Fibroblast of peridontal ligament (primary cell): ENCODE measurements at regions not wholly inside any gene's neighbourhood (a gene's known extent, or its start where the extent isn't known, plus 50 kb on each side); places are given as distances from the start of the nearest gene placed in this dataset.
A peak's percentile ranks its signal among the peaks of the same experiment; 100 is the strongest.

Experiments used
- DNase-seq: peaks from one replicate; pipeline ENCODE4 v3.0.0-alpha.2; 2010; ENCODE audit errors: extremely low read depth

DNA sequence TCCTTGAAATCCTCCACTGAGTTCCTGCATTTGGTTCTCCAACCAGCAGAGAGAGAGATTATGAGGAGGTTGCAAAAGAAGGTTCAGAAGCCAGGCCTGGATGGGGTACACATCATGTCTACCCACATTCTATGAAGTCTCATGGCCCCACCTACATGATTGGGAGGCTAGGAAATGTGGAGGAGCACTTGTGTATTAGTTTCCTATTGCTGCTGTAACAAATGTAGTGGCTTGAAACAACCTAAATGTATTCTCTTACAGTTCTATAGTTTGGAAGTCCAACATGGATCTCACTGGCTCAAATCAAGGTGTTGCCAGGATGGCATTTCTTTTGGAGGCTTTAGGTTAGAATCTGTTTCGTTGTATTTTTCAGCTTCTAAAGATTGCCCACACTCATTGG, 134.2 kb upstream of the ZNF648 start:
- DNase-seq: no peak

GRCh38 chr1:182193908-182194550, 132.5 kb upstream of the ZNF648 start:
- peak; percentile 95 for DNase-seq

GRCh38 chr1:182192966-182193365, 131.5 kb upstream of the ZNF648 start:
- DNase-seq: no peak

DNA sequence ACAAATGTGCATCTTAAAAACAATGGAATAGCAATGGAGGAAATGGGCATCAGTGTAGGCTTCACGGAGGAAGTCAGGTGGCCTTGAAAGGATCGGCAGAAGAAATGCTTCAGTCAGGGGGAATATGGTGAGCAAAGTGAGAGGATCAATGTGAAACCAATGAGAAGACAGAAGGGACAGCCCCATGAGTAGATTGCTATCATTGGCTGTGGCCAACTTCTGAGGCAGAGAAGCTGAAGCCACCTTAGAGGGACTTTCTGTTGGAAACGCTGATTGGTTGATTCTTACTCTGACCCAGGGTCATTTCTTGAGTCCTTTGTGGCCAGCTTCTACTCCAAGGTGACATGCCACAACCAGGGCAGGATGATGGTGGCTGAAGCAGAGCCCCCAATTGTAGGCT, 130.7 kb upstream of the ZNF648 start:
- DNase-seq: no peak

GRCh38 chr1:182191381-182192115, 130.0 kb upstream of the ZNF648 start:
- peak; percentile 46 for DNase-seq

DNA sequence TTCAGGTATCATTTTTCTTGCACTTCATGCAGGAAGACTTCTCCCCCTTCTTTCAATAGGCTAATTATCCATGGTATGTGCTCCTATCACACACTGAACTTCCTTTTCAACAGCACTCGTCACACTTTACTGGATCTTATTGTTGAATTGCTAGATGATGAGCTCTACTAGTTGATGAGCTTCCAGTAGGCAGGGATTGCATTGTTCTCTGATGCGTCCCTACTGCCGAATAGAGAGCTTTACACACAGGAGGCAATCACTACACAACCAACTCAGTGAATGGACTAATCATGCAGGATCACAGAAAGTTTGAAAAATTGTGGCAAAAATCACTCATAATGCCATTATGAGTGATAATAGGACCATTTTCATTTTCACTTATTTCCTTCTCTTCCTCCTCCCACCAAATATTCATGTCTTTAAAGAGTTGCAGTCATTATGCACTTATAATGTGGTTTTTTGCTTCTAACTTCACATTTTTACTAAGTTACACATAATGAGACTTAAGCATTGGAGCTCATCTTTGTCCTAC, 128.1 kb upstream of the ZNF648 start:
- peak; percentile 17 for DNase-seq

GRCh38 chr1:182186757-182187146, 125.2 kb upstream of the ZNF648 start:
- DNase-seq: no peak

- DNase-seq: peak; percentile 84
Observed at GRCh38 chr1:182185842-182186756, 124.6 kb upstream of the ZNF648 start.

DNA sequence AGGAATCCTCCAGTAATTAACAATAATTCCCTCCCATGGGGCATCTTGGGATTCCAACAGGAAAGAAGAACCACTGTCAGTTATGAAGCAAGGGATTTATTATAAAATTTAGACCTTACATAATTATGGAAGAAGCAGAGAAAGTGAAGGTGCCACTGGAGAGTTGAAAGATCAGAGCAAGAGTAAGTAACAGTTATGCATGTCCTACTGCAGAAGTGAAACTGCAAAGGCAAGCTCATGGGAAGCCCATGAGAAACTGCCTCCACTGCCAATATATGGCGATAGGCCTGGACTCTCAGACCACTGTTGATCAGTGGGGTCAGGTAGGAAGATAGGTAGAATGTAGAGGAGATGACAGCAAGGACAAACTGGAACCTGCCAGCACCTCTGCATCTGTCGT, 123.6 kb upstream of the ZNF648 start:
- no peak for DNase-seq

GRCh38 chr1:182183606-182184005, 122.1 kb upstream of the ZNF648 start:
- DNase-seq: no peak

GRCh38 chr1:182182311-182182710, 120.8 kb upstream of the ZNF648 start:
- no peak for DNase-seq

GRCh38 chr1:182181167-182181572, 119.7 kb upstream of the ZNF648 start:
- DNase-seq: no peak

- DNase-seq: no peak
Observed at GRCh38 chr1:182175361-182175931, 113.9 kb upstream of the ZNF648 start.

DNA sequence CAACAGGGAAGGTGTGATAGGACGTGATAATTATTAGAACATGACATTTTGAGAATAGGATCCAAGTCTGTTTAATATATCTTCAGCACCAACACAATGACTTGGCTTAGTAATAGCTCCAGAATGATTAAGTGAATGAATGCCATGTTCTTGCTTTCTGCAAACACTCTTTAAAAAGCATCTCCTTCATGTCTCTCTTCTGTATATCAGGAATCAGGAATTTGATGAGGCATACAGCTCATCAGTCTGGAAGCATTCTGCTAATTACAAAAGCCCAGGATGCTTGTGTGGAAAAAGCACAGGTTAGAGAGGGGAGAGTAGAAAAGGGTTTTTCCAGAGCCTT, 113.0 kb upstream of the ZNF648 start:
- DNase-seq: no peak

DNA sequence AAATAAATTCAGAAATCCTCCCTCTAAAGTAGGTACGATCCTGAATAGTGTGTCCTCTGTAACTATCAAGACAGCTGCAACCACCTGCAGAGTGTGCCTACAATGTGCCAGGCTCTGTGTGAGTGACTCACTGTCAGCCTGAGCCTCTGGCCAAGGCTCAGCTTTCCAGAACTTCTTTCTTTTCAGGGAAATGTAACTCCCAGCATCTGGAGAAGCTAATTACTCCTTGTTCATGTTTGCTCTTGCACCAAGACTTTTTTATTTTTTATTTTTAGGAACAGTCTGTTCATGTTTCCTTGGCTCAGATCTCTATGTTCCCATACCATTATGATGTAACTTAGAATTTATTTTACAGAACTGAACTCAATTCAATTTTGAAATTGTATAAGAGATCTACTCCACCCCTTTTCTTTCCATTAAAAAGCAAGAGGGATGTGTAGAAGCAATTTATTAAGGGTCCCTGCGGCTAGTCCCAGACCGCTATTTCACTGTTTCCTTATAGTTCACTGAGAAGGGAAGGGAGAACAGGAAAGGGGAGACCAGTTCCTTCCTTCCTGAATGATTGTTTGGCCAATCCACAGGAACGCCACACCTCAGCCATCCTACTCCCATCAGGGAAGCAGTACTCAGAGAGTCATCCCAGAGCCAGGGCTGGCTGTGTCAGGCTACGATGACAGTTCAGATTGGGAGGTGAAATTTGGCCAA, 112.4 kb upstream of the ZNF648 start:
- DNase-seq: peak; percentile 38

DNA sequence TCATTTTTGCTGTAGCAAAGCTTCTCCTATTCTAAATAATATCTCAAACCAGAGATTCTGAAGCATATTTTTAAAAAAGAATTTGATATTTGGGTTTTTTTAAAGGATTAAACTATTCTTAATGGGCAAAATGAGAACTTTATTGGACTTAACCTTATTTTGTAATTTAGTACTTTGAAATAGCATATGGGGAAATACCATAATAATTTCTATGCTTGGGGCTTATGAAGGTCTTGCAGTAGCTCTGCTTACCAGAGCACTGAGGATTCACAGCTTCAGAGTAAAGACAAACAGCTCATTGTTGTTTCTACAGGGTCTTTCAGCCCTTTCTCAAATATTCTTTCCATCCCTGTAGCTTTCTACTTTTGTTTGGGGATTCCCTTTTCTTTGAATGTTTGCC, 111.2 kb upstream of the ZNF648 start:
- no peak for DNase-seq

DNA sequence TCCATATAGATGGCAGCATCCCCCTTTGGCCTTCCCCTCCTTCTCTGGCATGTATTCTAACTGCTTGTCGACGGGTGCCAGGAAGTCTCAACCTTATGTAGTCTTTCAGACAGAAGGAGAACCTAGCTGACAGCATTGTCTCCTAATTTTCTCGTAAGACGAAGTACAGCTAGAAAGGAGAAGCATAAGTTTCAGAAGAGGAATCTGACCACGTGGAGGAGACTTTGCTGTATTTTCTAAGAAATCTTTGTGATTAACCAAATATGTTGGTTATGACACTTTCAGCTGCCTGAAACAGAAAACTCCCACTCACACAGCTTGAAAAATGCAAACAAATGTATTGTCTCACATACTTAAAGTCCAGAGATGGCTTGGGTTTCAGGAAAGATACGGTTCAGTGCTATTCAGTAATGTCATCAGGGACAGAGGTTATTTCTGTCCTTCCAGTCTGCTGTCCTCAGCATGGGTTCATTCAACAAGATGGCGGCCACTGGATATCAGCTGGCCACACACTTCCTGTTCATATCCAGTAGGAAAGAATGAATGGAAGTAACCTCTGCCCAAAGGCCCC, 109.5 kb upstream of the ZNF648 start:
- DNase-seq: peak; percentile 49

DNA sequence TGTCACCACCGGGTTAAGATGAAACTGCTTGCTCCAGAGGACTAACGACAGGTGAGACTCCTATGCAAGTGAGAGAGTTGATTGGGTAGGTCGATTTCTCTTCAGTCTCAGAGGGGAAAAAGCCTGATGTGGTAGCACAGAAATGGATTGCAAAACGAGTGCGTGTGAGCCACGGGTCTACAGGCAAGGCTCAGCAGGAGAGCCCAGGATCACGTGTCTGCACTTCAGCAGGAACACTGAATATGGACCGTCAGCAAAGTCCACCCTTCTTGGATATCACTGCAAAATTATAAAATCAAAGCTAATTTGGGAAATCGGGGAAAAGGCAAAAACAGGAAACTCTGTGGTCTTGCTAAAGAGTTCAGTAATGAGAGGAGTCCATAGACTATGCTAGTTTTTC, 107.7 kb upstream of the ZNF648 start:
- peak; percentile 35 for DNase-seq

- DNase-seq: peak; percentile 33
Observed at GRCh38 chr1:182166750-182167149, 105.2 kb upstream of the ZNF648 start.

GRCh38 chr1:182166321-182166720, 104.8 kb upstream of the ZNF648 start:
- no peak for DNase-seq

- no peak for DNase-seq
Observed at GRCh38 chr1:182164273-182164672, 102.8 kb upstream of the ZNF648 start.
